ENCODE measurements at regions not wholly inside any gene's neighbourhood (a gene's known extent, or its start where the extent isn't known, plus 50 kb on each side); places are given as distances from the start of the nearest gene placed in this dataset.

GRCh38 chr15:95479308-95479707, 851.2 kb upstream of the NR2F2 start:
- Mint-ChIP-seq H3K4me3 (no peak overlapping the region), H3K4me1 (no peaks in the 10 kb centered on the region), H3K27ac (no peak overlapping the region), H3K9me3 (peaks cover 2 to 11% (median 4%) of the 10 kb centered on the region in 6 donors), H3K27me3 (ENCODE audit: low read depth in 3 of 3) (peaks cover 1 to 8% (median 6%) of the 10 kb centered on the region in 3 donors), H3K36me3 (peaks cover 0 to 13% (median 0%) of the 10 kb centered on the region in 3 donors)
- DNase-seq: no peak

GRCh38 chr15:95485367-95485766, 845.1 kb upstream of the NR2F2 start:
- no peak overlapping the region for H3K27ac Mint-ChIP-seq
- H3K9me3 Mint-ChIP-seq: peaks cover 2 to 17% (median 13%) of the 10 kb centered on the region in 6 donors
- peaks cover 0 to 17% (median 4%) of the 10 kb centered on the region in 3 donors for H3K36me3 Mint-ChIP-seq
- no peak for DNase-seq
- H3K4me3 Mint-ChIP-seq: no peak overlapping the region
- peaks cover 6 to 8% of the 10 kb centered on the region in 2 donors for H3K4me1 Mint-ChIP-seq
- H3K27me3 Mint-ChIP-seq (ENCODE audit: low read depth in 3 of 3): peaks cover 1 to 10% (median 5%) of the 10 kb centered on the region in 3 donors

GRCh38 chr15:95486224-95486623, 844.3 kb upstream of the NR2F2 start:
- peaks cover 2 to 18% (median 13%) of the 10 kb centered on the region in 6 donors for H3K9me3 Mint-ChIP-seq
- H3K27ac Mint-ChIP-seq: no peak overlapping the region
- peaks cover 0 to 16% (median 4%) of the 10 kb centered on the region in 3 donors for H3K36me3 Mint-ChIP-seq
- peaks cover 1 to 10% (median 5%) of the 10 kb centered on the region in 3 donors for H3K27me3 Mint-ChIP-seq (ENCODE audit: low read depth in 3 of 3)
- DNase-seq: no peak
- H3K4me3 Mint-ChIP-seq: no peak overlapping the region
- H3K4me1 Mint-ChIP-seq: peaks cover 6 to 8% of the 10 kb centered on the region in 2 donors

GRCh38 chr15:95489103-95489502, 841.4 kb upstream of the NR2F2 start:
- no peak overlapping the region for H3K4me3 Mint-ChIP-seq
- no peak overlapping the region for H3K27ac Mint-ChIP-seq
- H3K4me1 Mint-ChIP-seq: peaks cover 6 to 8% of the 10 kb centered on the region in 2 donors

GRCh38 chr15:95492388-95493070, 838.0 kb upstream of the NR2F2 start:
- no peaks in the 10 kb centered on the region for H3K4me1 Mint-ChIP-seq
- H3K4me3 Mint-ChIP-seq: no peak overlapping the region
- peaks cover 0 to 6% (median 0%) of the 10 kb centered on the region in 6 donors for H3K9me3 Mint-ChIP-seq
- H3K27me3 Mint-ChIP-seq (ENCODE audit: low read depth in 3 of 3): peaks cover 2 to 15% (median 10%) of the 10 kb centered on the region in 3 donors
- DNase-seq: no peak
- no peak overlapping the region for H3K27ac Mint-ChIP-seq
- no peaks in the 10 kb centered on the region for H3K36me3 Mint-ChIP-seq

More at GRCh38 chr15:95489103-95489502, 841.4 kb upstream of the NR2F2 start:
- peaks cover 0 to 8% (median 4%) of the 10 kb centered on the region in 3 donors for H3K36me3 Mint-ChIP-seq
- DNase-seq: no peak
- H3K27me3 Mint-ChIP-seq (ENCODE audit: low read depth in 3 of 3): peaks cover 0 to 9% (median 3%) of the 10 kb centered on the region in 3 donors
- peaks cover 0 to 12% (median 11%) of the 10 kb centered on the region in 6 donors for H3K9me3 Mint-ChIP-seq

- Mint-ChIP-seq H3K27ac (no peak overlapping the region), H3K9me3 (peaks cover 0 to 6% (median 0%) of the 10 kb centered on the region in 6 donors), H3K36me3 (no peaks in the 10 kb centered on the region), H3K27me3 (ENCODE audit: low read depth in 3 of 3) (peaks cover 5 to 16% (median 10%) of the 10 kb centered on the region in 3 donors), H3K4me1 (no peaks in the 10 kb centered on the region), H3K4me3 (no peak overlapping the region)
- no peak for DNase-seq
These were observed 835.4 kb upstream of the NR2F2 start for GRCh38 chr15:95494971-95495541.

- Mint-ChIP-seq H3K27ac (no peak overlapping the region), H3K36me3 (no peaks in the 10 kb centered on the region), H3K4me3 (no peak overlapping the region), H3K27me3 (ENCODE audit: low read depth in 3 of 3) (peaks cover 5 to 12% (median 10%) of the 10 kb centered on the region in 3 donors), H3K4me1 (no peaks in the 10 kb centered on the region), H3K9me3 (peaks cover 0 to 3% (median 0%) of the 10 kb centered on the region in 6 donors)
- DNase-seq: no peak
These were observed 832.9 kb upstream of the NR2F2 start for GRCh38 chr15:95497634-95498033.

- H3K36me3 Mint-ChIP-seq: no peaks in the 10 kb centered on the region
- H3K4me1 Mint-ChIP-seq: no peaks in the 10 kb centered on the region
- no peak for DNase-seq
- no peak overlapping the region for H3K27ac Mint-ChIP-seq
- H3K4me3 Mint-ChIP-seq: no peak overlapping the region
- H3K9me3 Mint-ChIP-seq: peaks cover 0 to 1% (median 0%) of the 10 kb centered on the region in 6 donors
- peaks cover 5 to 13% (median 10%) of the 10 kb centered on the region in 3 donors for H3K27me3 Mint-ChIP-seq (ENCODE audit: low read depth in 3 of 3)
These were observed 831.5 kb upstream of the NR2F2 start for GRCh38 chr15:95498961-95499360.

GRCh38 chr15:95499397-95499796, 831.1 kb upstream of the NR2F2 start:
- Mint-ChIP-seq H3K27me3 (ENCODE audit: low read depth in 3 of 3) (peaks cover 5 to 10% (median 10%) of the 10 kb centered on the region in 3 donors), H3K27ac (no peak overlapping the region), H3K4me1 (no peaks in the 10 kb centered on the region), H3K9me3 (peaks cover 0 to 1% (median 0%) of the 10 kb centered on the region in 6 donors), H3K36me3 (no peaks in the 10 kb centered on the region), H3K4me3 (no peak overlapping the region)
- no peak for DNase-seq

- H3K9me3 Mint-ChIP-seq: no peaks in the 10 kb centered on the region
- H3K4me1 Mint-ChIP-seq: no peaks in the 10 kb centered on the region
- H3K27me3 Mint-ChIP-seq (ENCODE audit: low read depth in 3 of 3): peaks cover 2 to 6% (median 5%) of the 10 kb centered on the region in 3 donors
These were observed 828.6 kb upstream of the NR2F2 start for GRCh38 chr15:95501865-95502264.

GRCh38 chr15:95503107-95503506, 827.4 kb upstream of the NR2F2 start:
- Mint-ChIP-seq H3K9me3 (no peaks in the 10 kb centered on the region), H3K27me3 (ENCODE audit: low read depth in 3 of 3) (peaks cover 0 to 6% (median 3%) of the 10 kb centered on the region in 3 donors)

More at GRCh38 chr15:95501865-95502264, 828.6 kb upstream of the NR2F2 start:
- Mint-ChIP-seq H3K4me3 (no peak overlapping the region), H3K27ac (no peak overlapping the region), H3K36me3 (peaks cover 0 to 4% (median 0%) of the 10 kb centered on the region in 3 donors)
- DNase-seq: no peak

GRCh38 chr15:95503640-95504225, 826.8 kb upstream of the NR2F2 start:
- no peak for DNase-seq
- no peak overlapping the region for H3K4me3 Mint-ChIP-seq
- H3K4me1 Mint-ChIP-seq: no peaks in the 10 kb centered on the region
- H3K36me3 Mint-ChIP-seq: peaks cover 0 to 4% (median 0%) of the 10 kb centered on the region in 3 donors
- peaks cover 3 to 6% (median 4%) of the 10 kb centered on the region in 3 donors for H3K27me3 Mint-ChIP-seq (ENCODE audit: low read depth in 3 of 3)
- H3K9me3 Mint-ChIP-seq: no peaks in the 10 kb centered on the region
- H3K27ac Mint-ChIP-seq: no peak overlapping the region

More at GRCh38 chr15:95503107-95503506, 827.4 kb upstream of the NR2F2 start:
- Mint-ChIP-seq H3K4me3 (no peak overlapping the region), H3K36me3 (peaks cover 0 to 4% (median 0%) of the 10 kb centered on the region in 3 donors), H3K4me1 (no peaks in the 10 kb centered on the region), H3K27ac (no peak overlapping the region)
- DNase-seq: no peak

- Mint-ChIP-seq H3K9me3 (peaks cover 0 to 3% (median 0%) of the 10 kb centered on the region in 6 donors), H3K36me3 (peaks cover 0 to 5% (median 1%) of the 10 kb centered on the region in 3 donors), H3K4me3 (no peak overlapping the region), H3K27me3 (ENCODE audit: low read depth in 3 of 3) (peaks cover 3 to 14% (median 12%) of the 10 kb centered on the region in 3 donors), H3K4me1 (no peaks in the 10 kb centered on the region), H3K27ac (no peak overlapping the region)
- no peak for DNase-seq
These were observed 818.8 kb upstream of the NR2F2 start for GRCh38 chr15:95511671-95512070.

- no peak overlapping the region for H3K4me3 Mint-ChIP-seq
- H3K9me3 Mint-ChIP-seq: peaks cover 0 to 3% (median 0%) of the 10 kb centered on the region in 6 donors
- DNase-seq: no peak
- peaks cover 4 to 14% (median 12%) of the 10 kb centered on the region in 3 donors for H3K27me3 Mint-ChIP-seq (ENCODE audit: low read depth in 3 of 3)
- no peak overlapping the region for H3K27ac Mint-ChIP-seq
- peaks cover 0 to 5% (median 0%) of the 10 kb centered on the region in 3 donors for H3K36me3 Mint-ChIP-seq
- H3K4me1 Mint-ChIP-seq: no peaks in the 10 kb centered on the region
These were observed 817.6 kb upstream of the NR2F2 start for GRCh38 chr15:95512906-95513305.

Data from immature natural killer cell (primary cell).